Calu3 (cell line): ENCODE measurements at regions not wholly inside any gene's neighbourhood (a gene's known extent, or its start where the extent isn't known, plus 50 kb on each side); places are given as distances from the start of the nearest gene placed in this dataset.

Experiments used
- BruUV-seq: library from RNA; stranded (reverse); fragments of 400-500 nt; replicated peaks from 2 replicates; lab custom pipeline; 2021; lab: Mats Ljungman, UMichigan
- CTCF ChIA-PET: fragments of 300-600 bp; sonication (Branson Sonifier 250); formaldehyde crosslinking; loops from one replicate; lab custom pipeline; 2022; ENCODE audit warnings: antibody characterized with exemption; lab: Charles Lee
- DNase-seq: peaks from one replicate; pipeline ENCODE4 v3.0.0; 2022
- H3K27ac Mint-ChIP-seq: one replicate; pipeline ENCODE4 v1.8.0; 2022; ENCODE audit warnings: mixed read lengths; ENCODE audit not compliant: unreplicated experiment
- H3K27me3 Mint-ChIP-seq: one replicate; pipeline ENCODE4 v1.8.0; 2022; ENCODE audit warnings: mixed read lengths; ENCODE audit not compliant: unreplicated experiment
- H3K36me3 Mint-ChIP-seq: one replicate; pipeline ENCODE4 v1.8.0; 2022; ENCODE audit warnings: mild to moderate bottlenecking, moderate library complexity, mixed read lengths; ENCODE audit not compliant: insufficient read depth, unreplicated experiment
- H3K4me1 Mint-ChIP-seq: one replicate; pipeline ENCODE4 v1.8.0; 2022; ENCODE audit warnings: mild to moderate bottlenecking, low read depth, mixed read lengths; ENCODE audit not compliant: unreplicated experiment
- H3K4me3 Mint-ChIP-seq: one replicate; pipeline ENCODE4 v1.8.0; 2022; ENCODE audit warnings: mild to moderate bottlenecking, low read depth, moderate library complexity, mixed read lengths; ENCODE audit not compliant: unreplicated experiment
- H3K9me3 Mint-ChIP-seq: one replicate; pipeline ENCODE4 v1.8.0; 2022; ENCODE audit warnings: low read depth, mixed read lengths; ENCODE audit not compliant: unreplicated experiment
- intact Hi-C: fragments of 100-400 bp; cut with micrococcal nuclease; formaldehyde crosslinking; loops from one replicate; pipeline ENCODE4 v1.10.0; 2022; ENCODE audit not compliant: unreplicated experiment
- TF ChIP-seq, protein P1 (sequence below): fragments of 200-600 bp; IDR thresholded peaks from one replicate; pipeline ENCODE4 v1.8.0; 2022; ENCODE audit warnings: antibody characterized with exemption; ENCODE audit not compliant: unreplicated experiment

- H3K9me3 Mint-ChIP-seq = no peaks in the 10 kb centered on the region
- peaks cover 27% of the 10 kb centered on the region for H3K27me3 Mint-ChIP-seq
- BruUV-seq = no TSS peak
- no peaks in the 10 kb centered on the region for H3K36me3 Mint-ChIP-seq
- H3K4me3 Mint-ChIP-seq = no peak overlapping the region
- CTCF ChIA-PET = interaction anchor here (0.6 kb wide), 1 partner anchor 44 kb away, joined by 5 read pairs; no protein-coding TSS in a partner anchor
- TF ChIP-seq, protein P1, sequence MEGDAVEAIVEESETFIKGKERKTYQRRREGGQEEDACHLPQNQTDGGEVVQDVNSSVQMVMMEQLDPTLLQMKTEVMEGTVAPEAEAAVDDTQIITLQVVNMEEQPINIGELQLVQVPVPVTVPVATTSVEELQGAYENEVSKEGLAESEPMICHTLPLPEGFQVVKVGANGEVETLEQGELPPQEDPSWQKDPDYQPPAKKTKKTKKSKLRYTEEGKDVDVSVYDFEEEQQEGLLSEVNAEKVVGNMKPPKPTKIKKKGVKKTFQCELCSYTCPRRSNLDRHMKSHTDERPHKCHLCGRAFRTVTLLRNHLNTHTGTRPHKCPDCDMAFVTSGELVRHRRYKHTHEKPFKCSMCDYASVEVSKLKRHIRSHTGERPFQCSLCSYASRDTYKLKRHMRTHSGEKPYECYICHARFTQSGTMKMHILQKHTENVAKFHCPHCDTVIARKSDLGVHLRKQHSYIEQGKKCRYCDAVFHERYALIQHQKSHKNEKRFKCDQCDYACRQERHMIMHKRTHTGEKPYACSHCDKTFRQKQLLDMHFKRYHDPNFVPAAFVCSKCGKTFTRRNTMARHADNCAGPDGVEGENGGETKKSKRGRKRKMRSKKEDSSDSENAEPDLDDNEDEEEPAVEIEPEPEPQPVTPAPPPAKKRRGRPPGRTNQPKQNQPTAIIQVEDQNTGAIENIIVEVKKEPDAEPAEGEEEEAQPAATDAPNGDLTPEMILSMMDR = no peak
- H3K27ac Mint-ChIP-seq = no peak overlapping the region
- intact Hi-C loops = no loop called here
- H3K4me1 Mint-ChIP-seq = peaks cover 26% of the 10 kb centered on the region
- DNase-seq = no peak
Observed at GRCh38 chr1:112237983-112238545, 157.9 kb upstream of the CTTNBP2NL start.

DNA sequence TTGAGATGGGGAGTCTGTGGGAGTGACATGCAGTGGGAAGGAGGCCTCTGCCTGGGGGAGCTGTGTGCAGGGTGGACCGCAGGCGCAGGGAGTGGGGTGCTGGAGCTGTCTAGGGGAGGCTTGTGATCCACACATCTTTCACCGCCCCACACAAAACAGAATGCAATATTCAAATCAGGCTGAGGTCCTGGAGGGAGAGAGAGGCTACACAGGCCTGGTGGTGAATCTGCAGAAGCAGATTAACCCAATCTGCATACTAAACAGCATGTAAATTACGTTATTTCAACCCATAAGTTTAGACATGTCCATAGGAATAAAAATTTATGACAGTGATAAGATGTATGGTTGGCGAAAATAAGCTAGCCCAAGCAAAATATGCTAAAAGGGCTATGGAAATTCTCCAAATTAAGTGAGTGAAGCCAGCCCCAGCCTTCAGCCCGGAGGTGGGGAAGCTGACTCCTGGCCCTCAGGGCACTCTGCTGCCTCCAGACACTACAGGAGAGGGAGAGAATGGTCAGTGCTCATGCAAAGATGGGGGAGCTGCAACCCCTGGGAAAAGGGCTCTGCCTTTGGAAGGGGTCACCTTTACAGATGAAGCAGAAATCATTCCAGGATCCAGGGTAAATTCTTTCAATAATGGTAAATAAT is 156.2 kb upstream of the CTTNBP2NL start:
- Mint-ChIP-seq H3K27ac (no peak overlapping the region), H3K4me1 (peaks cover 26% of the 10 kb centered on the region), H3K9me3 (no peaks in the 10 kb centered on the region), H3K4me3 (no peak overlapping the region), H3K36me3 (no peaks in the 10 kb centered on the region), H3K27me3 (peaks cover 9% of the 10 kb centered on the region)
- no TSS peak for BruUV-seq
- DNase-seq = no peak
- intact Hi-C loops = no loop called here
- CTCF ChIA-PET = no interaction called here
- TF ChIP-seq, protein P1 = no peak

DNA sequence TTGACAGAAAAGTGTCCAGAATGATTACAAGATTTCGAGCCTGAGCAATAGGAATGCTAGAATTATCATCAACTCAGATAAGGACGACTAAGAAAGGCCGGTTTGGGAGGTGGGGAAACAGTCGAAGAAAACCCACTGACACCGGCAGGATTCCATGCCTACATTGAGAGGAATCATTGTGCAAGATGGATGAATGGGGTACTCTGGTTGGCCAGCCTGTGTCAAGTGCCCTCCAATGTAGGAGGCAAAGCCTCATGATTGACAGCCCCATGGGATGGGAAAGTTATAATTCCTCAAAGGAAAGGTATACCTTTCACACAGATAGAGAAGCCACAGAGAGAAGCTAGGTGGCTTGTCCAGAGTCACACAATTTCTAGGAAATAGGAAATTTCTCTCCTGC is 153.5 kb upstream of the CTTNBP2NL start:
- Mint-ChIP-seq H3K36me3 (no peaks in the 10 kb centered on the region), H3K27me3 (no peaks in the 10 kb centered on the region), H3K9me3 (no peaks in the 10 kb centered on the region), H3K27ac (no peak overlapping the region), H3K4me1 (peaks cover 26% of the 10 kb centered on the region), H3K4me3 (no peak overlapping the region)
- no TSS peak for BruUV-seq
- no peak for DNase-seq
- intact Hi-C loops = no loop called here
- TF ChIP-seq, protein P1 = no peak
- CTCF ChIA-PET = no interaction called here

GRCh38 chr1:112244131-112244530 is 151.9 kb upstream of the CTTNBP2NL start:
- DNase-seq = no peak
- TF ChIP-seq, protein P1 = no peak
- Mint-ChIP-seq H3K36me3 (no peaks in the 10 kb centered on the region), H3K27me3 (no peaks in the 10 kb centered on the region), H3K4me1 (peaks cover 11% of the 10 kb centered on the region), H3K27ac (no peak overlapping the region), H3K4me3 (no peak overlapping the region), H3K9me3 (no peaks in the 10 kb centered on the region)
- no TSS peak for BruUV-seq
- intact Hi-C loops = no loop called here
- CTCF ChIA-PET = no interaction called here
